Femur (tissue), 1 donor: ENCODE measurements at regions not wholly inside any gene's neighbourhood (a gene's known extent, or its start where the extent isn't known, plus 50 kb on each side); places are given as distances from the start of the nearest gene placed in this dataset.
A peak's percentile ranks its signal among the peaks of the same experiment; 100 is the strongest.

Experiments used
- DNase-seq: peaks from one replicate; pipeline ENCODE4 v3.0.0-alpha.2; 2017

DNA sequence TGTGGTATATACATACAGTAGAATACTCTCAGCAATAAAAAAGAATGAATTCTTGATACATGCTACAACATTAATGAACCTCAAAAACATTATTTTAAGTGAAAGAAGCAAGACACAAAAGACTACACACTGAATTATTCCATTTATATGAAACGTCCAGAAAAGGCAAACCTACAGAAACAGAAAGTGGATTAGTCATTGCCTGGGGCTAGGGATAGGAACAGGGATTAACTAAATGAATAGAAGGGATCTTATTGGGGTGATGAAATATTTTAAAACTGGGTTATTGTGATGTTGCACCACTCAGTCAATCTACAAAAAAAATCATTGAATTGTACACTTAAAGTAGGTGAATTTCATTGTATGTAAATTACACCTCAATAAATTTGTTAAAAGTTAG is 326.7 kb downstream of the PIK3R1 start:
- DNase-seq: no peak

DNA sequence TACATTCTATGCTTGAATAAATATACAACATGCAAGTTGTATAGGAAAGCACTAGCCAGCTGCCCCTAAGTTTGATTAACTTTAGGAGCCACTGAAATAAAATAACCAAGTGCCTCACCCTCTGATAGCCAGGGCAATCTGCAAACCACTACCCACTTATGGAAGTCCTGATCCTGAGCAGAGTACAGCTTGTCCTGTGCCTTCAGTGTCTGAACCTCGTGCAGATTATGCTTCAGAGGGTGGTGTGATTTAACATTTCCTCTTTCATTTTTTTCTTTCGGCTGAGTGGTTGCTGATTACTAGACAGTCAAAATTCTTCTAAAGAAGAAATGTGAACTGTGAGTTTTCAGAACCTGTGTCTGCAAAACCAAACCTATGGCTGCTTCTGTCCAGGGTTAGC is 327.7 kb downstream of the PIK3R1 start:
- no peak for DNase-seq

DNA sequence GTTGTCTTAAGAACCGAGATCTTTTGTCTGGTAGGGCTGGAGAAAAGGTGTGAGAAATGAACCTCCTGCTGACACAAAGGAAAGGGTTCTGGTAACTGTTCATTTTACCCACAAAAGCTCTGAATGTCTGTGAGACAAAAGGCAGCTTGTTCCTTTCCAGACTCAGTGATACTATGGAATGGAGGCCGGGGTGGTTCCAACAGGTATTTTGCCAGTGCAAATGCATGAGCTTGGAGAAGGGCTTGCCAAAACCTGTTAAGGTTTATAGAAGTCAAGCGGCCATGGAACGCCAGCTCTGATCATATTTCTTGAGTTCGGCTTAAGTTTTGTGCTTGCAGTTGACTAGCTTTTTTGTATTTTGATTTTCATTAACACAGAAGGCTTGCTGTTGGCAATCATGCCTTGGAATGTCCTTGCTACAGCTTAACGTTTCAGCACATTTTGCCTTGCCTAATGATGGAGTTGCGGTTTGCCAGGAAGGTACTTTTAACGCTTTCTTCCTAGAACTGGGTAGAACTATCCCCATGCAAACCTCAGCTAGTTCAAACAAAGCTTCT is 328.6 kb downstream of the PIK3R1 start:
- DNase-seq: peak; percentile 26

DNA sequence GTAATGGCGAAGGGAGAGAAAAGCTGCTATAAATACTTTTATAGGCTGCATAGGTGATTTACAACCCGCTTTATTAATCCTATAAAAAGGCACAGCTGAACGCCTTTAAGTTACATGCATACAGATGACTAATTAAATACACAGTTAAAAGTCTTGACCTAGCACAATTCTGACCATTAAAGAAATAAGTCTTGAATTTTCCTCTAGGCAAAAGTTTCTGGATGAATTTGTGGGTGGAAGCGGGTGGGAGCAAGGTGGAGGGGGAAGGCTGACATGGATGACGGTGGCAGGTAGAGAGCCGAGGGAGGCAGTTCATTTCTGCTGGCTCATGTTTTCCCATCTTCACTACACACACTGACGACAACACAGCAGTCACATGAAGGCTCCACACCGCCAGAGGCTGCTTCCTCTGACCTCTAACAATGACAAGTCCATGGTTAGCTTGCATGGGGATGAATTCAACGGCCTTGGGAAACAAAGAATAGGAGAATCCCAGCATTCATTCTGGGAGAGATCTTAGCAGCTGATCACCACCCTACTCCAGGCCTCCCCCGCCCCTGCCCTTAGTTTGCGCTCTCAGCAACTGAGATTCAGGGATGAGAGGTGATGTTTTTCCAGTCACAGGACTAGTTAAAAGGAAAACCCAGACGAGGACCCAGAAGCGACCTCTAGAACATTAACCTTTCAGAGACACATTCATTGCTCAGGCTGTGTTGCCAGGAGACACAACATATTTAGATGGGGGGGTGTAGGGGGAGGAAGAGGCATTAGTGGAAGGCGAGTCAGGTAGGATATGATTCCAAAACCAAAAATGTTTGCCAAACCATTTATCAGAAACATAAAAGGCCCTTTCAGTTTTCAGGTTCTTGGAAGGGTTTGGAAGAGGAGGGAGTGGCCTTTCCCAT is 329.3 kb downstream of the PIK3R1 start:
- no peak for DNase-seq

DNA sequence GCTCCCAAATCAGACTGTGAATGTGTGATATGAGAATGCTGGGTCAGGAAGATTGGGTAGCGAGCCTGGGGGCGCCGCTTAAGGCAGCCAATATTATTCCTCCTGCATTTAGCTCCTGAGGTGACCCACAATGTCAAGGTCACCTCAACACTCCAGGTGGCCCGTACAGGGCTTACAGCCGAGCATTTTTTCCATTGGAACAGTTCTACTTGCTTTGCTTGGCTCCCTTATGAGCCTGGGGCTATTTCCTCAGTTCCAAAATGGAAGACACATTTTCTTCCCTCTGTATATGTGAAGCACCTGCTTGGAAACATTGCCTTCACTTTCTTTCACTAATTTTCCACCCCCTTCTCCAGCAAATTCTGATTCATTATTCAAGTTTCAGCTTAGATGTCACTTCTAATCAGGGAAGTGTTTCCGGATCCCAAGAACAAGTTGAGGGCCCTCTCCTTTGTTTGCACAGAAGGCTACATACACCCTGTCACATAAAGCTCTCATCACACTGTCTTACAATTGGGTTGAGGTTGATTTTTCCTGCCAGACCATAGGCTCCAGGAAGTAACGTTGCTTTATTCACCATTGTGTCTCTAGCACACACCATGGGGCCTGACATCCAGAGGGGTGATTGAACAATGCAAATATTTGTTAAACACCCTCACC is 330.2 kb downstream of the PIK3R1 start:
- DNase-seq: no peak

DNA sequence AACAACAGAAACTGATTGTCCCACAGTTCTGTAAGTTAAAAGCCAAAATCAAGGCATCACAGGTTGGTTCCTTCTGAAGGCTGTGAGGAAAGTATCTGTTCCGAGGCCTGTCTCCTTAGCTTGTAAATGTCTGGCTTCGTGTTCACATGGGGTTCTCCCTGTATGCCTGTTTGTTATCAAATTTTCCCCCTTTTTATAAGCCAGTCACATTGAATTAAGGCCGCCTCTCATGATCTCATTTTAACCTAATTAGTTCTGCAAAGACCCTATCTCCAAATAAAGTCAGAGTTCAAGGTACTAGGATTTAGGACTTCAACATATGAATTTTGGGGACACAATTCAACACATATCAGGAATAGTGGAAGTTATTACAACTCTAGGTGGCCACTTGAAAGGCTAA is 331.5 kb downstream of the PIK3R1 start:
- DNase-seq: no peak

DNA sequence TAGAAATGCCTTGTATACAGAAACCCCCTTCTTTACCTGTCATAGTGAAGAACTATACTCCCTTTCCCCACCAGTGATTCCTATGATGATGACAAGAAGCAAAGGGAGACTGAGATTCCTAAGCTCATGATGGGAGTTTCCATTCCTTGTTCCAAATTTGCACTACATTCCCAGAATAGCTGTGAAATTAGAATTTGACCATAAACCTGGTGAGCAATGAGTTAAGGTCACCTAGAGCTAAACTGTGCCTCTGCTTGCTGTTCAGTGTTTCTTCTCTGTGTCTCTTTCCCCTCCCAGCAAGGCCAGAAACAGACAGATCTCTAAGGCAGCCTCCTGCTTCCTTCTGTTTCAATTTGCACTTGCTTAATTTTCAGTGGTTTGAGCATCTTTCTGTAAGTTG is 332.1 kb downstream of the PIK3R1 start:
- no peak for DNase-seq

DNA sequence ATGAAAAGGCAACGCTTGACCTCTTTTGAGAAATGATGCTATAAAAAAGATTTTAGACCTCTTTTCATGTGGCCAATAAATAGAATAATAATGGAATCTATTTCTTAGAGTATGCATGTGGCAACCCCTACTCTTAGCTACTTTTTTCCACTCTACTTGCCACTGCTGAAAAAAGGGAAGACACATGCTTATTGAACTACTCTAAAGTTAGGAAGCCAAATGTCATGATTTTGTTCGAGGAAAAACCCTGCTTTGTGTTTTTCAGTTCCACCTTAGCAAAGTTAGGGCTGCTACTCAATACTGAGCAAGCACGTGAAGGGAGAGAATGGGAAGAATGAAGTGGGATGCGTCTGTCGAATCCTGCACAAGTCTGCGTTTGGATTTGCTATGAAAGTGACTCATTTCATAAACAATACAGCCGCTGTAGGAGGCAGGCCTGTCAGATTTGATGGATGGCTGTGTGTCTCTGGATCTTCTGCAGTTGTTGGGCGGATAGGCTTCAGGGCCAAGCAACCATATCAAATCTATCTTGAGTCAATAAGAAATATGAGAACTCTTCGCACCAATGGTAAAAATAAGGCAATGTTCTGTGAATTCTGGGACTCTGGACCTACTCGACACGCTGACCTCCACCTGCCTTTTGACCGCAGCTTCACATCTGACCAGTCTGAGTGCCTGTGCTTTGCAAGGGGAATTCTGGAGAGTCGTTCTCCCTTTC is 333.6 kb downstream of the PIK3R1 start:
- DNase-seq: no peak

DNA sequence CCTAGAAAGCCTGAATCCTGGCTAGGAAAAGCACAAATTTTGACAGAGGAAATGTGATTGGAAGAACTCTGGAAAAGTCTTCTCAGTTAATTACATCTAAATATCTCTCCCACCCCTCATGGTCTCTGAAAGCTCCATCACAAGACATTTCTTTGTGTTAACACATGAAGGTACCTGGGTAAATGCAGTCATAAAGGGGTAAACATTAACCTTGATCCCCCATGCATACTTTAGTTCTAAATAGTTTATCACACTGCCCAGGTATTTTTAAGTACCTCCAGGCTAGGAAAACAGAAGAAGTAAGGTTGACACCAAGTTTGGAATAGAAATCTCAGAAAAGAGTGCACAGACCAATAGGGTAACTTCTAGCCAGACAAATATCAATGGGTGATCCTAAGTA is 334.5 kb downstream of the PIK3R1 start:
- DNase-seq: no peak

DNA sequence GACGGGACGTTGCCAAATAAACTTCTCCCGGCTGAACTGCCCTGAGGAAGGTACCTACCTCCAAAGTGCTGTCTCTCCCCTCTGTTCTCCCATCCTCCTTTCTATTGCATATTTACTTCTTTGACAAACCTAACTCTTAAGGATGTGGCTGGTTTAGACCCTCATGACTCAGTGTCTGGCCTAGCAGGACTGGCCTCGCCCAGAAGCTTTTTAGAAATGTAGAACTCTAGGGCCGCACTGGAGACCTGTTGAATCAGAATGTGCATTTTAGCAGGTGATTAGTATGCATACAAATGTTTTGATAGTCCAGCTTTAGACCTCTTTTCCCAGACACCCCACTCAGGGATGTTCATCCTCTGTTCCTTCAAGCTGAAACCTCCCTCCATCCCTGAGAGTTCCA is 335.9 kb downstream of the PIK3R1 start:
- DNase-seq: no peak

DNA sequence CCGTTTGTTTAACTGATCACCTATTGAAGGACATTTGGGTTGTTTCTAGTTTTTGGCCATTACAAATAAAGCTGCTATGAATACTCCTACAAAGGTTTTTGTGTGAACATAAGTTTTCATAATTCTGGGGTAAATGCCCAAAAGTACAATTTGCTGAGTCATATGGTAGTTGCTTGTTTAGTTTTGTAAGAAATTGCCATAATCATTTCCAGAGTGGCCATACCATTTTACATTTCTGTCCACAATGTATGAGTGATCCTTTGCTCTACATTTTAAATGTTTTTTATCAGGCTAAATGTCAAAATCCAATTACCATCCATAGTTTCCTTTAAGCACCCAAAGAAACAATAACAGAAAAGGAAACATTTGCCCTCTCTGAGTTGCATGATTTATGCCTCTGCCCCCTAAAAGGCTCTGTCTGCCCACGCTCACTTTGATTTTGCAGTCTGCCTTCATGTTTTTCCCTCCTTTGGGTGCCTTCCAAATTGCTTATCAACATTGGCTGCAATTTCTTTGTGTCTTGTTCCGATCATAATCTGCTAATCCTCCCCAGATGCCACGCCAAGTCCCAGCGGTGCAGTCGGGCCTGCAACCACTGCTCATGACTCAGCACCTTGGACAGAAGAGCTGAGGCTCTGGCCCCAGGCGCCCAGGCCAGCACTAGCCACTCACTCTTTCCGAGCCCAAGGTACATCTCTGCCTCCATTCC is 339.2 kb downstream of the PIK3R1 start:
- no peak for DNase-seq

DNA sequence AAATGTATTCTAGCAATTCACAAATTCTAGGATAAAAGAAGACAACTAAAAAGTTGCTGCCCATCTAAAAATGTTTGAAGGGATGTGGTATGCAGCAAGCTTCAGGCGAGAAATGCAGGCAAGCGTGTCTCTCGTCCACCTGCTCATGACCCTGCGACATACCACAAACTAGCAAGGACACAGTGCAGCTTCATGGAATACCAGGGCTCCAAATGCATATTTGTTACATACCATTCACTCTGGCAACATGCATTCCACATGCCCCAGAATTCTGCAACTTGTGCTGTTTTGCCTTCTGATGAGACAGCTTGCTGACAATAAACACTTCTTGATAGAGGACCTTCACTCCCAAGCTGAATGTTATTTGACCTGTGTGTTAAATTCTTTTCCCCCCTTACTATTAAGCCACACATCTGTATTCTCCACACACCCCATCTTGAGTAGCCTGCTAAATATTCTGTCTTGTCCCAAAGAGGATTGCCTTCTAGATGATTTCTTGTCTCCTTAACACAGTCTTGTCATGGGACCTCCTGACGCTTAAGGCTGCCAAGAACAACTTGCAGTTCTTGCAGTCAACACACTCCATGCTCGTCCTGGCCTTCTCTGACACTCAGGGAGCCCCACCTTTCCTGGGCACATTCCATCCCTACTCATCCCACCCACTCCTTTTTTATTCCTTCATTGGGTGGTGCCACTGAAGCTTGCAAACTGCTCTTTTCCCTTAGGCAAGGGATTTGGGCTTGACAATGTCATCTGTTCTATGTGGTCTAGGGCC is 340.5 kb downstream of the PIK3R1 start:
- DNase-seq: no peak

DNA sequence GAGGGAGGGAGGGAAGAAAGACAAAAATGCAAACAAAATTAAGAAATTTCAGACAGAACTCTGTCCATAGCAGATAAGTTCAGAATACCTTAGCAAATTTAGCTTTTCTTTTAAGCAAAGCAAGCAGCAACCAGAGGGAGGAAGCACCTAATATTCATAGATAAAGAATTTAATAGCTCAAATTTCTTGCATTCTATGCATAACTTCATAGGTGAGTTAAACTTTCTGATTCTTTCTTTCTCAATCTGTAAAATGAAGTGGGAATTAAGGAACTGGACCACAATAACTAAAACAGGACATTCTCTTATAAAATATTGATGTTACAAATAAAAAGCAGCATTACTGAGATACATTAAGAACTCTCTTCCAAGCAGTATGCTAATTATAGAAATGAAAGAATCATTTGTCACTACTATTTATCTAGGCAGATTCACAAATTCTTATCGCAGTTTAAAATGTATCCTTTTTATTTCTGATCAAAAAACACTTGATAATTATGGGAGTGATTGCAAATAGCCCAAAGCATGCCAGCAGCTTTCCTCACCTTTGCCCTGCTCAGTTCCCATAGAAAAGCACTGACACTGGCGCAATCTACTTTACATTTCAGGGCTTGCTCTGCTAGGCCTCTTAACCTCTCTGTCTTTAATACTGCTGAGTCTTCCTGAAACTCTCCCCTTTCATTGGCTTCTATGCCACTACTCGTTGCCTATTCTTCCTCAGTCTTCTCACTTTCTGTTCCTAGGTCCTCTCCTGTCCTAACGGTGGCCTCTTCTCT is 341.8 kb downstream of the PIK3R1 start:
- no peak for DNase-seq

DNA sequence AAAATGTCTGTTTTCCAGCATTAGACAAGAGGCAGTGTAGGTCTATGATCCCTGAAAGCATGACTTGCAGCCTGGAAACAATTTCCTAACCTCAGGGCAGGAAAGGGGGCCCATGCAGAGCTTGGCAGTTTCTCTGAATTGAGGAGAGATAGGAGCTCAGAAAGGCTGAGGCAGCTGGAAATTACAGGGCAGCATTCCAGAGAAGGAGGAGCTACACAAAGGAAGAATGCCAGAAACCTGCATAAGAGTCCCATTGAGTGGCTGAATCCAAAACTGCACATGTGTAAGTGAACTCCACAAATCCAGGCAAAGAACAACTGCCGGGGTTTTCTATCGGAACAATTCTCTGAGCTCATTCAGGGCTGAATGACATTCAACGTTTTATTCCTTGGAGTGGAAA is 346.8 kb downstream of the PIK3R1 start:
- DNase-seq: peak; percentile 90

DNA sequence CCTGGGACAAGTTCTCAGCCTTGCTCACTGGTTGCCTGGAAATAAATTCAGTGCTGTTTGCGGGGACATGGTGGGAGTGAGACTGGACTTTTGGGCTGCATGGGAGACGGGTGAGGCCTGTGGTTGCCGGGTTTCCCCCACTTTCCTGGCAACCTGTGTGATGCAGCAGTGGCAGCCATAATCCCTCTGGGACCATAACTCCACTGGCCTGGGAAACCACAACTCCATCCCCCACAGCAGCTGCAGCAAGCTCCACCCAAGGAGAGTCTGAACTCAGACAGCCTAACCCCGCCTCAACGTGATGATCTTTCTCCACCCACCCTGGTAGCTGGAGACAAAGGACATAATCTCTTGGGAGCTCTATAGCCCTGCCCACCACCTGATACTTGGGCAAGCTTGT is 349.9 kb downstream of the PIK3R1 start:
- peak; percentile 58 for DNase-seq

DNA sequence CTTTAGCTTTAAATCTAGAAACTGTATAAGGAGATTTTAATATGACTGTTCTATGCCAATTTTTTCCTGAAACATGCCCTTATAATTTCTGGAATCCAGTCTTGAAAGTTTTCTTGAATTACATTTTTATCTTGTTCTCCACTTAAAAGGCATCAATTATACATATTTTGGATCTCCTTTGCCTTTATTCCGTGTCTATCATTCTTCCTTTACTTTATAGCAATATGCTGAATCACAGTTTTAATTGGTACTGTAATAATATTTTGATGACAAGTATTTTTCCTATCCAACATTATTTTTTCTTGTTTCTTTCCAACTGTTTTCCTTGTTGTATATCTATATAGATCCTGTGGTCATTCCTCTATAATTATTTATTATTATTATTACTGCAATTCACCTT is 361.2 kb downstream of the PIK3R1 start:
- no peak for DNase-seq

DNA sequence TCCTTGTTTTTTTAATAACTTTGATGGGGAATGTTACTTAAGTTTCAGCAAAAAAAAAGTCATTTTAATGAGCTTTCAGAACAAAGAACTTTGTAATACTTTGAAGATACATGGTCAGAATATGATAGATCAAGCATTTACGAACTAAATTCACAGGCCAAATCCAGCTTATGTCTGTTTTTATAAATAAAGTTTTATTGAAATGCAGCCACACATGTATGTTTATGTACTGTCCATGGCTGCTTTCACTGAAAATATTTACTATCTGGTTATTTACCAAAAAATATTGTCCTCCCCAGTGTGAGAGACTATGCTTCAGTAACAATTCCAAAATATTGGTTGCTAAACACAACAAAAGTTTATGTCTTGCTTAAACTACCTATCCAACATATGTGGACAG is 366.7 kb downstream of the PIK3R1 start:
- no peak for DNase-seq

DNA sequence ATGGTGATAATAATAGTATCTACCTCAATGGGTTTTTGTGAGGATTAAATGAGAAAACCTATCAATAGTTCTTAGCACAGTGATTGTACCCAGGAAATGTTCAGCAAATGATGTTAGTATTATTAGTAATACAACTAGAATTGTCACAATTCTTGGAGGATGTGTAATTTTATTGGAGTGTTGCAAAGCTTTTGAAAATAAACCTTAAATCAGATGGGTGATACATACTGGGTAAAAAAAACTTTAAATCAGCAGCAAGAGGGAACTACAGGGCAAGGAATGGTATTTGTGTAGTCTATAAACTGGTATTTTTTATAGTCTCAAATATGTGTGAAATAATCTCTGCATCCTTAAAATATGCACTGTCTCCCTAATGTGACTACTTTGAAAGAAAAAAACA is 371.6 kb downstream of the PIK3R1 start:
- DNase-seq: no peak

DNA sequence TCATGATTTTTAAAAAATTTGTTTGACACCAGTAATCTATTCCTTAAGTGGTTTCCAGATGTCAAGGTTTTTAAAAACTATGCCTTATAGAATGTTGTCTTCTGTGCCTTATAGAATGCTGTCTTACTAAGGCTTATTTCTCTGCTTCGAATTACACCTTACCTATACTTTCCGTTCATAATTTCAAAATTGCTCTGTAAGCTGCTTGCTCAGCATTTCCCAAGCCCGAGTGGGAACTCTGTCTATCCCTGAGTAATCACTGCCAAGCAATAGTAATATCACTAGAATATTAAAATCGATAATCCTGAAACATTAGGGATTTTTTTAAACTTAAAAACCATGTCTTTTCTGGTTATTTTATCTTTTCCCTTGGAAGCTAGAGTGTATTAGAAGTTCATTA is 376.3 kb downstream of the PIK3R1 start:
- no peak for DNase-seq

DNA sequence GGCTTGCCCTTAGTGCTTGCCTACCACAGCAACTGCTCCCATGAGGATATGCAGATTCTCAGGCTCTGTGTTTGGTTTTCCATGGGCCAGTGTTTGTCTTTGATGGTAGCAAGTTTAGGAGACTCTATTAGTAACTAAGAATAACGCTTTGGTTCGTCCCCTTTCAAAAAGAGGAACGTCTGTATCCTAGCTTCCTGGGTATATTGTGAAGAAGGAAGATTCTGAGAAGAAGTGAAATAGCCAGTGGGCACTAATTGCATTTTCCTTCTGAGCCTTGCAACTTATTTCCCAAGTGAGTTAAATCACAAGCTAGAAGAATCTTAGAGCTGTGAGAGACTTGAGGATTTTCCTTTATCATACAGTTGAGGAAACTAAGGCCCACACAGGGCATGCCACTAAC is 376.8 kb downstream of the PIK3R1 start:
- no peak for DNase-seq

DNA sequence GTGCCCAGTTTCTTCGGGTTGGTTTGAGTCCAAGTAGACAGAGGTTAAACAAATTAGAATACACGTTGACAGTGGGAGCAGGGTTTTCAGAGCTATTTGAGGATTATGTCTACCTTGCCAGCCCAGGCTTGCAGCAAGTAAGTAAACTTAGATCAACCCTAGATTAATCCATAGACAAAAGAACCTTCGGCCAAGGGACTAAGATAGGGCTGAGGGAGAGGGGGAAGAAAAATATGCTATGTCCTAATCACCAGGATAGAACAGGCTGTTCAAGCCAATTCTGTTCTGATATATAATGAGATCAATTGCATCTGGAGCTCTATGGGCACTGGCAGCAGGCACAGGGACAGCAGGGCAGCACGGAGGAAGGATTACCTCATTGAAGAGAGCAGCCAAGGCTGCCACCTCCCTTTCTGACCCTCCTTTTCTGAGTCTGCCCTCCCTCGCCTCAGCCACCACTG is 377.7 kb downstream of the PIK3R1 start:
- no peak for DNase-seq
